BLaER1 treated with 17β-estradiol and CSF1 and Interleukin-3, amounts not matched to agents 10 nM and 100 nM (cell line): ENCODE measurements at regions not wholly inside any gene's neighbourhood (a gene's known extent, or its start where the extent isn't known, plus 50 kb on each side); places are given as distances from the start of the nearest gene placed in this dataset.

ENCODE experiments used
- H3K27ac ChIP-seq, 11 experiments: shearing (Covaris generic); formaldehyde crosslinking; 2 replicates each; pipeline ENCODE4 v1.8.1; 2022
- H3K27me3 ChIP-seq, 11 experiments: shearing (Covaris generic); formaldehyde crosslinking; 2 replicates each; pipeline ENCODE4 v1.8.1; 2022
- H3K36me3 ChIP-seq, 11 experiments: shearing (Covaris generic); formaldehyde crosslinking; 2 replicates each; pipeline ENCODE4 v1.8.1; 2022
- H3K4me1 ChIP-seq, 10 experiments: shearing (Covaris generic); formaldehyde crosslinking; 2 replicates each; pipeline ENCODE4 v1.8.1; 2022
- H3K4me2 ChIP-seq, 11 experiments: shearing (Covaris generic); formaldehyde crosslinking; 2 replicates each; pipeline ENCODE4 v1.8.1; 2022
- H3K4me3 ChIP-seq, 10 experiments: shearing (Covaris generic); formaldehyde crosslinking; 2 replicates each; pipeline ENCODE4 v1.8.1; 2022
- H3K9ac ChIP-seq, 11 experiments: shearing (Covaris generic); formaldehyde crosslinking; 2 replicates each; pipeline ENCODE4 v1.8.1; 2022
- H3K9me3 ChIP-seq, 11 experiments: shearing (Covaris generic); formaldehyde crosslinking; replicated peaks in 1 of 11; 2 replicates each; pipeline ENCODE4 v1.8.1; 2022
- H4K20me1 ChIP-seq, 11 experiments: shearing (Covaris generic); formaldehyde crosslinking; 2 replicates each; pipeline ENCODE4 v1.8.1; 2022
- Cebpa-rat ChIP-seq, 11 experiments: shearing (Covaris generic); IDR thresholded peaks; 2 replicates each; pipeline ENCODE4 v1.8.1; 2022

- Histone ChIP-seq H3K4me2 (no peak overlapping the region), H3K27ac (no peak overlapping the region), H3K9ac (no peak overlapping the region), H3K36me3 (no peaks in the 10 kb centered on the region), H3K4me1 (no peaks in the 10 kb centered on the region), H3K27me3 (no peaks in the 10 kb centered on the region), H3K4me3 (no peak overlapping the region), H4K20me1 (no peaks in the 10 kb centered on the region), H3K9me3 (peaks cover under 1 to 44% (median 22%) of the 10 kb centered on the region in 11 experiments; a peak in 20 of 22 replicates)
- TF ChIP-seq Cebpa-rat (IDR thresholded peaks at IDR 0.05): no peak
Measured at GRCh38 chr2:133816037-133816436, 247.8 kb upstream of the NCKAP5 start.

DNA sequence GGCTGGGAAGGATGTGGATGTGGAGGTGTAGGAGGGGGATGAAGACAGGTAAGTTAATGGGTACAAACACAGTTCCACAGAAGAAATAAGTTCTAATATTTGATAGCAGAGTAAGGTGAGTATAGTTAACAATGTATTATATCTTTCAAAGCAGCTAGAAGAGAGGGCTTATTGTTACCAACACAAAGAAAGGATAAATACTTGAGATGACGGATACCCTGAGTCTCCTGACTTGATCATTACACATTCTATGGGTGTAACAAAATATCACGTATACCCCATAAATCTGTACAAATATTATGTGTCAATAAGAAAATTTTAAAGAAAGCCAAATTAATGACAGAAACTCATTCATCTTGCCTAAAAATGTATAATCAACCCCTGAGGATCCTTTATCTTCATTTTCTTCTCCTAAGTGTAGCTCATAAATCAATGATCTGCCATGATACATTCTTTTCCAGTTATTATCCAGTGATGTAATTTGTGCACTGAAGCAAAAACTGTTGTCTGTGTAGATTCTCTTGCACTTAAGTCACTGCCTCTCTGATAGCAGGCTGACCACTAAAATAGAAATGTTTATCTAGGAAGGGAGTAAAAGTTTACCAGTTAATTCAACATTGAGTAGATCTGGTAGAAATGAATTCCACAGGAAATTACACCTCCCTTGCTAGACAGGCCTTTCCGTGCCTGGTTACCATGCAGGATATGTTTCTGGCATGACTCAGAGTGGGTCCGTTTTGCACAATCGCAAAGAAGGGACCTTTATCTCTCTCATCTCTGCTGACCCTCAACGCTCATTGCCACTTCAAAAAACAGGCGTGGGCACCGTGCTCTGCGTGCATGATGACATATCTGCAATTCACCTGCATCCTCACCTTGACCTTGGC is 249.7 kb upstream of the NCKAP5 start:
- Histone ChIP-seq H3K4me2 (0 out of 22 replicates have a peak overlapping the region, but pooled peaks of 1 of the 11 experiments have one; percentile 12), H3K4me1 (no peaks in the 10 kb centered on the region), H3K36me3 (no peaks in the 10 kb centered on the region), H3K9me3 (peaks cover 0 to 25% (median 3%) of the 10 kb centered on the region in 11 experiments; a peak in 12 of 22 replicates), H3K4me3 (no peak overlapping the region), H4K20me1 (no peaks in the 10 kb centered on the region), H3K27ac (no peak overlapping the region), H3K27me3 (no peaks in the 10 kb centered on the region), H3K9ac (no peak overlapping the region)
- no peak for TF ChIP-seq Cebpa-rat (IDR thresholded peaks at IDR 0.05)

- H3K9me3 ChIP-seq: peaks cover 0 to 18% (median 0%) of the 10 kb centered on the region in 11 experiments; a peak in 7 of 22 replicates
- no peak overlapping the region for H3K9ac ChIP-seq
- no peaks in the 10 kb centered on the region for H4K20me1 ChIP-seq
- H3K4me3 ChIP-seq: no peak overlapping the region
- no peaks in the 10 kb centered on the region for H3K27me3 ChIP-seq
- TF ChIP-seq Cebpa-rat (IDR thresholded peaks at IDR 0.05): no peak
- H3K27ac ChIP-seq: no peak overlapping the region
- no peaks in the 10 kb centered on the region for H3K36me3 ChIP-seq
- no peak overlapping the region for H3K4me2 ChIP-seq
- H3K4me1 ChIP-seq: no peaks in the 10 kb centered on the region
Measured at GRCh38 chr2:133818661-133819060, 250.4 kb upstream of the NCKAP5 start.

DNA sequence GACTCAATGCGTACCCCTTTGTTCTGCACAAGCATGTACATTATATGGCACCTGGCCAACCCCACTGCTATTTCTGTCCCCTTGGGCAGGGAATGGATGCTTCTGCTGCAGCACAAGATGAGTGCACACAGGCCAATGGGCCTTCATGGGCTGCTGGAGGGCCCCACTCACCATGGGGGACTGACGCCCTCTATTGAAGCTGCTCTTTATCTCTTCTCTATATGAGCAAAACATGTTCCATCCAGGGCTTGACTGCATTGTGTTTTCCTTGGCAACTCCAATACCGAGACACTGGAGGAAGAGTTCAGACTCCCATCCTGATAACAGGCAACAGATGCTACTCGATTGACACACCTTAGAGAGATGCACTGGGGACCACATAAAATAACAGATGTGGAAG is 251.6 kb upstream of the NCKAP5 start:
- no peak overlapping the region for H3K4me2 ChIP-seq
- no peak for TF ChIP-seq Cebpa-rat (IDR thresholded peaks at IDR 0.05)

GRCh38 chr2:133821107-133821760 is 253.0 kb upstream of the NCKAP5 start:
- Histone ChIP-seq H3K4me1 (no peaks in the 10 kb centered on the region), H3K27ac (no peak overlapping the region), H3K9me3 (no peaks in the 10 kb centered on the region; a peak in 1 of 22 replicates), H3K4me3 (no peak overlapping the region), H3K36me3 (no peaks in the 10 kb centered on the region), H3K4me2 (no peak overlapping the region), H3K9ac (no peak overlapping the region), H3K27me3 (no peaks in the 10 kb centered on the region), H4K20me1 (no peaks in the 10 kb centered on the region)
- no peak for TF ChIP-seq Cebpa-rat (IDR thresholded peaks at IDR 0.05)

More for the DNA sequence above, 251.6 kb upstream of the NCKAP5 start:
- H3K9ac ChIP-seq: no peak overlapping the region
- H3K36me3 ChIP-seq: no peaks in the 10 kb centered on the region
- no peaks in the 10 kb centered on the region for H4K20me1 ChIP-seq
- H3K27ac ChIP-seq: no peak overlapping the region
- H3K9me3 ChIP-seq: peaks cover 0 to 5% (median 0%) of the 10 kb centered on the region in 11 experiments; a peak in 2 of 22 replicates
- no peak overlapping the region for H3K4me3 ChIP-seq
- H3K27me3 ChIP-seq: no peaks in the 10 kb centered on the region
- no peaks in the 10 kb centered on the region for H3K4me1 ChIP-seq

DNA sequence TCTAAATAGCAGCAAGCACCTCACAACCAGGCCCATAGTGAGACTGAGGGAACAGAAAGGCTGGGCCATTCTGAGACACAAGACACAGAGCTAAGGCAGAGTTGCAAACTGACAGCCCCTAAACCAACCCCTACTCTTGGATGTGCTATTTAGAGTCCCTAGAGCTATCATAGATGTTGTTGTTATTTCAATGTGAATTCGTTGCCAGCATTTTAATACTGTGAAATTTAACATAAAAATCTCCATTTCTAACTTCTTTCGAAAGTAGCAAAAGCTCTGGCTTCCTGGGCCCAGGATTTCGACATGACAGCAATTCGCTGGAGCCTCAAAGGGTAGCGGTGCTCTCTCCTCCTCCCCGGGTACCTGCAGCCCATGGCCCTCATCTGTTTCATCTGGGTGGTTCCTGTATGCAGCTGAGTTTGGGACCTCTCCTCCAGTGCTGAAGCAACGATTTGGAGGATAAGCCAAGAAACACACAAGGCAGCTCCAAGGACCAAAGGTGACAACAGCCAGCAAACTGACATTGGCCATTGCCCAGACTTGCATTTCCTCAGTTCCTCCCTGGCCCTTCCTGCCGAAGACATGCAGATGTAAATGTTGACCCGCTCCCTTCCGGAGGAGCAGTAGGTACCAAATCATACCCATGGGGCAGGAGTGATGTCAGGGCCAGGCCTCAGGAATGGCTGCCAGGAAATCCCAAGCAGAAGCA is 254.4 kb upstream of the NCKAP5 start:
- Histone ChIP-seq H3K4me2 (no peak overlapping the region), H4K20me1 (no peaks in the 10 kb centered on the region), H3K9ac (no peak overlapping the region), H3K4me3 (no peak overlapping the region), H3K27ac (no peak overlapping the region), H3K9me3 (no peaks in the 10 kb centered on the region; a peak in 1 of 22 replicates), H3K27me3 (no peaks in the 10 kb centered on the region), H3K4me1 (no peaks in the 10 kb centered on the region), H3K36me3 (no peaks in the 10 kb centered on the region)
- TF ChIP-seq Cebpa-rat (IDR thresholded peaks at IDR 0.05): no peak

DNA sequence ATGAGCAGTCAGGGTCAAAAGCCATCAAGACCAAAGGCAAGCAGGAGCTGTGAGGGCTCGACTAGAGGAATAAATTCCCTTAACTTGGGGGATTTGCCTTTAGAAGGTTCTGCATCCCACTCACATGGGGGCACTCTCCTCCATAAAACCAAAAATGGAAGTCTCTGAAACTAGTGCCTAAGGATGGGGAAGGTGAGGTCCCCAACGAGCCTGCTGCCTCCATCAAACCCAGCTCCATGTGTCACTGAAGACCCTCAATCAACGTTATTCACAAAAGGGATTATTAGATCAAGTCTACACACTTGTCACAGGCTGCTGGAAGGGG is 254.9 kb upstream of the NCKAP5 start:
- no peak for TF ChIP-seq Cebpa-rat (IDR thresholded peaks at IDR 0.05)
- H3K4me1 ChIP-seq: no peaks in the 10 kb centered on the region
- H3K9ac ChIP-seq: no peak overlapping the region
- no peak overlapping the region for H3K27ac ChIP-seq
- no peak overlapping the region for H3K4me3 ChIP-seq
- H3K36me3 ChIP-seq: no peaks in the 10 kb centered on the region
- no peaks in the 10 kb centered on the region; a peak in 1 of 22 replicates for H3K9me3 ChIP-seq
- no peaks in the 10 kb centered on the region for H4K20me1 ChIP-seq
- no peak overlapping the region for H3K4me2 ChIP-seq
- H3K27me3 ChIP-seq: no peaks in the 10 kb centered on the region

GRCh38 chr2:133824869-133825268 is 256.6 kb upstream of the NCKAP5 start:
- Histone ChIP-seq H4K20me1 (no peaks in the 10 kb centered on the region), H3K4me2 (no peak overlapping the region), H3K4me1 (no peaks in the 10 kb centered on the region)

DNA sequence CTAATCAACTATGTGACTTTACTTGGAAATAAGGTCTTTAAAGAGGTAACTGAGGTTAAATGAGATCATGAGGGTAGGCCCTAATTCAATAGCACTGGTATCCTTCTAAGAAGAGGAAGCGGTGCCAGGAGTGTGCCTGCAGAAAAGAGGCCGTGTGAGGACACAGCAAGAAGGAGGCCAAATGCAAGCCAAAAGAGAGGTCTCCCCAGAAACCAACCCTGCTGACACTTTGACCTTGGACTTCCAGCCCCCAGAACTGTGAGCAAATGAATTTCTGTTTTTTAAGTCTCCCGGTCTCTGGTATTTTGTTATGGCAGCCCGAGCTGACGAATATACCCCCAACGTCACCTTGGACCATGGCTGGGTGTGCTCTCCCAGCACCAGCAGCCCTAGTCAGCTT is 257.5 kb upstream of the NCKAP5 start:
- no peaks in the 10 kb centered on the region; a peak in 1 of 22 replicates for H3K9me3 ChIP-seq
- H4K20me1 ChIP-seq: no peaks in the 10 kb centered on the region
- H3K4me3 ChIP-seq: no peak overlapping the region
- H3K27me3 ChIP-seq: no peaks in the 10 kb centered on the region
- no peak overlapping the region for H3K27ac ChIP-seq
- H3K4me2 ChIP-seq: no peak overlapping the region
- no peak overlapping the region for H3K9ac ChIP-seq
- no peaks in the 10 kb centered on the region for H3K36me3 ChIP-seq
- no peak for TF ChIP-seq Cebpa-rat (IDR thresholded peaks at IDR 0.05)
- H3K4me1 ChIP-seq: no peaks in the 10 kb centered on the region

More at GRCh38 chr2:133824869-133825268, 256.6 kb upstream of the NCKAP5 start:
- H3K27me3 ChIP-seq: no peaks in the 10 kb centered on the region
- TF ChIP-seq Cebpa-rat (IDR thresholded peaks at IDR 0.05): no peak
- H3K27ac ChIP-seq: no peak overlapping the region
- no peaks in the 10 kb centered on the region; a peak in 1 of 22 replicates for H3K9me3 ChIP-seq
- H3K9ac ChIP-seq: no peak overlapping the region
- no peaks in the 10 kb centered on the region for H3K36me3 ChIP-seq
- H3K4me3 ChIP-seq: no peak overlapping the region
